Panc1 (cell line): ENCODE measurements at regions not wholly inside any gene's neighbourhood (a gene's known extent, or its start where the extent isn't known, plus 50 kb on each side); places are given as distances from the start of the nearest gene placed in this dataset.

Experiments used
- CTCF ChIP-seq: fragments of 450-650 bp; IDR thresholded peaks from 2 replicates; pipeline ENCODE4 v1.5.1; 2017; ENCODE audit warnings: mild to moderate bottlenecking
- POLR2AphosphoS5 ChIP-seq: IDR thresholded peaks from 2 replicates; pipeline ENCODE4 v1.6.1; 2012; ENCODE audit warnings: mild to moderate bottlenecking, low read depth, low read length, moderate library complexity
- REST ChIP-seq, 2 experiments: IDR thresholded peaks; 2 replicates each; pipeline ENCODE4 v1.6.1; 2011 to 2012; ENCODE audit warnings: low read depth in 2 of 2, control low read depth in 1 of 2, low read length in 1 of 2, mild to moderate bottlenecking in 1 of 2, moderate library complexity in 1 of 2; ENCODE audit not compliant: insufficient read depth in 1 of 2
- SIN3A ChIP-seq: IDR thresholded peaks from 2 replicates; pipeline ENCODE4 v1.6.1; 2012; ENCODE audit warnings: low read depth, mild to moderate bottlenecking, low read length, moderate library complexity, borderline replicate concordance; ENCODE audit not compliant: insufficient read depth

- no peak for TF ChIP-seq CTCF
- TF ChIP-seq POLR2AphosphoS5, result no peak
- TF ChIP-seq REST (IDR thresholded peaks at IDR 0.05; ENCODE audit: insufficient read depth in 1 of 2, low read depth in 2 of 2, low read length in 1 of 2), result no peak
- TF ChIP-seq SIN3A, result no peak
Observed at GRCh38 chr3:168570404-168571155, 474.9 kb upstream of the GOLIM4 start.
